Choroid plexus epithelial cell (primary cell): ENCODE measurements at regions not wholly inside any gene's neighbourhood (a gene's known extent, or its start where the extent isn't known, plus 50 kb on each side); places are given as distances from the start of the nearest gene placed in this dataset.

ENCODE experiments used
- DNase-seq: peaks from one replicate; pipeline ENCODE4 v3.0.0-alpha.2; 2010; ENCODE audit warnings: low read depth
- H3K4me3 ChIP-seq: 2 replicates; pipeline ENCODE4 v1.5.1; 2011; ENCODE audit warnings: low read depth, mild to moderate bottlenecking, control low read depth, low read length, moderate library complexity
- TF ChIP-seq, protein P1 (sequence below): conservative IDR thresholded peaks from 2 replicates; pipeline ENCODE4 v1.5.1; 2011; ENCODE audit warnings: low read depth, mild to moderate bottlenecking, control low read depth, inconsistent platforms, low read length, moderate library complexity

DNA sequence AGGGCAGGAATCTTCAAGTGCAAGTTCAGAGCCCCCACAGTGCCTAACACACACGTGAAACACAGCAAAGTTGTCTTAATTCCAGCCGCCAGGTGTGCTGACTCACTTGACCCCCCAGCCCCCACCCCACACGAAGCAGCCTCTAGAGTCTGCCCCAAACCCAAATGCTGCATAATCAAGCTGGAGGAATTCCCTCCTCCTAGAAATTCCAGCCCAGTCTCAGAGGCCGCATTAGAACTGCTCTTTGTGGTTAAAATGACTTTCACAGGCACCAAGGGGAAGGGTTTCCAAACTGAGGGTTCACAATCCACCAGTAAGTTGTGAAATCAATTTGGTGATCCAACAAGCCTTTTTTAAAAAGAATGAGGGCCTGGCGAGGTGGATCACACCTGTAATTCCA, 67.0 kb upstream of the PLXNA4 start:
- no peak for DNase-seq
- no peak overlapping the region for H3K4me3 ChIP-seq
- TF ChIP-seq, protein P1, sequence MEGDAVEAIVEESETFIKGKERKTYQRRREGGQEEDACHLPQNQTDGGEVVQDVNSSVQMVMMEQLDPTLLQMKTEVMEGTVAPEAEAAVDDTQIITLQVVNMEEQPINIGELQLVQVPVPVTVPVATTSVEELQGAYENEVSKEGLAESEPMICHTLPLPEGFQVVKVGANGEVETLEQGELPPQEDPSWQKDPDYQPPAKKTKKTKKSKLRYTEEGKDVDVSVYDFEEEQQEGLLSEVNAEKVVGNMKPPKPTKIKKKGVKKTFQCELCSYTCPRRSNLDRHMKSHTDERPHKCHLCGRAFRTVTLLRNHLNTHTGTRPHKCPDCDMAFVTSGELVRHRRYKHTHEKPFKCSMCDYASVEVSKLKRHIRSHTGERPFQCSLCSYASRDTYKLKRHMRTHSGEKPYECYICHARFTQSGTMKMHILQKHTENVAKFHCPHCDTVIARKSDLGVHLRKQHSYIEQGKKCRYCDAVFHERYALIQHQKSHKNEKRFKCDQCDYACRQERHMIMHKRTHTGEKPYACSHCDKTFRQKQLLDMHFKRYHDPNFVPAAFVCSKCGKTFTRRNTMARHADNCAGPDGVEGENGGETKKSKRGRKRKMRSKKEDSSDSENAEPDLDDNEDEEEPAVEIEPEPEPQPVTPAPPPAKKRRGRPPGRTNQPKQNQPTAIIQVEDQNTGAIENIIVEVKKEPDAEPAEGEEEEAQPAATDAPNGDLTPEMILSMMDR: no peak

DNA sequence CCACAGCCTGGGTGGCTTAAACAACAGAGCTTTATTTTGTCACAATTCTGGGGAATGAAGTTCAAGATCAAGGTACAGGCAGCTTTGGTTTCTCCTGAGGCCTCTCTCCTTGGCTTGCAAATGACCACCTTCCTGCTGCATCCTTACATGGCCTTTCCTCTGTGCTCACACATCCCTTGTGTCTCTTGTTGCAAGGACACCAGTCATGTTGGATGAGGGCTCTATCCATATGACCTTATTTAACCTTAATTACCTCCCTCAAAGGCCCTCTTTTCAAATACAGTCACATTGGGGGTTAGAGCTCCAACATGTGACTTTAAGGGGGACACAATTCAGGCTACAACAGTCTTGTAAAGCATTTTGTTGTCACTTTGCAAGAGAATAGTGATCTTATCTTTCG, 65.0 kb upstream of the PLXNA4 start:
- no peak for DNase-seq
- no peak overlapping the region for H3K4me3 ChIP-seq
- TF ChIP-seq, protein P1: no peak

DNA sequence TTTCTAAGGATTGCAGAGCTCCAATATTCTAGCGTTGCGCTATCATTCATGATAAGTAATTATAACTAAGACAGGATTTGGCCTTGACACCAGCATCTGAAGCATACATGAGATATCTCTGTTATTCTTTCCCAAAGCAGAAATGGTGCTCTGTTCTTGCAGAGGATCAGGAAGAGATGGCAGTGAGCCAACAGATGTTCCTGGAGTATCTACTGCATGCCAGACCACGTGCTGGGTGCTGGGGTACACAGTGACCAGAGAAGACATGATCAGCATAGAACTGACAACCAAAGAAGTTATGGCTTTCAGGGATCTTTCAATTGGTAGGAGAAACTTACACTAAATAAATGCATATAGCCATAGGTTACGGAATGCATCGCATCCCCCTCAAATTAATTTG, 63.7 kb upstream of the PLXNA4 start:
- DNase-seq: no peak
- no peak overlapping the region for H3K4me3 ChIP-seq
- TF ChIP-seq, protein P1: no peak

DNA sequence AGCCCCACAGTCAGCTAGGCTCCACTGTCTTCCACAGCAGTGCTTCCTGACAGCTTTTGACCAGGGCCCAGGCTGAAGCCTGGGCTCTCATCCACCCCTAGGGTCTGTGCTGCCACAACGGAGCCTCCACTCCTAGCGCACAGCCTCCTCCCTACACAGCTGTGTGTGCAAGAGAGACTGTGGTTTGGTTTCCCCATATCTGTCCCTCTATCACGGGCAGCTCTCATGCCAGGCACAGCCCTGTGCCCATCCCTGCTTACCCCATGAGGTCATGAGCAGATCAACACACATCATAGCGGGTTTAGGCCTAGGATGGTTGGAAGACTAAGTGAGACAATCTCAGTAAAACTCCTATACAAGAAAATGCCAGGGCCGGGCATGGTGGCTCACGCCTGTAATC, 61.7 kb upstream of the PLXNA4 start:
- no peak for DNase-seq
- no peak overlapping the region for H3K4me3 ChIP-seq
- TF ChIP-seq, protein P1: no peak

DNA sequence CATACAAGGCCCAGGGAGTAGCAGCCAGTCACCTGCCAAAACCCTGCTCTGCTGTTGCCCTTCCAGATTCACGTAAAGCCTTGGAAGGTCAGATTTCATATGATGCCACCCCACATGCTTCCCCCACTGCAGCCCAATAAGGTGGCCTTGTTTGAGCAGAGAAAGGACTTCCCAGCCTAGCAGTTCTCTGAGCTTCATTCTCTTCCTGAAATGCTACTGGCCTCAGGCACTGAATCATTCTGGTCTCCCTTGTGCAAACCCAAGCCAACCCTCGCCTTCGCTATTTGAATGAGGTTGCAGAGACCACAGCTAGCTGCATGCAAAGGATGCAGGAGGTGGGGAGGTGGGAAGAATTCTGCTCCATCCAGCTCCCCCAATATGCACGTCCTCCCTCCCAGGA, 60.3 kb upstream of the PLXNA4 start:
- TF ChIP-seq, protein P1: no peak
- no peak for DNase-seq
- H3K4me3 ChIP-seq: no peak overlapping the region

DNA sequence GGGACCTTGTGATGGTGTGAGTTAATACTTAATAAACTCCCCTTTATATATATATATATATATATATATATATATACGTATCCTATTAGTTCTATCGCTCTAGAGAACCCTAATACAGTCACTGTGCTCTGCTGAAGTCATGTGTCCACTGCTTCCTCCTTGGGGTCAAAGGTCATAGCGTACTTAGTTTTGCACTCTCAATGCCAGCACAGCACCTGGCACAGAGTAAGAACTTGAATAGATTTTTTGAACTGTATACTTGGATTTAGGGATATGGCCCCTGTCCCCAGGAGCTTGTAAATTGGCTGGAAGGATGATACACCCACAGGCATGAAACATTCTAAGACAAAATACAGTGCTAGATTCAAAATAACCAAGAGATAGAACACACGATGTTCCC, 58.9 kb upstream of the PLXNA4 start:
- TF ChIP-seq, protein P1: no peak
- no peak overlapping the region for H3K4me3 ChIP-seq
- DNase-seq: no peak

DNA sequence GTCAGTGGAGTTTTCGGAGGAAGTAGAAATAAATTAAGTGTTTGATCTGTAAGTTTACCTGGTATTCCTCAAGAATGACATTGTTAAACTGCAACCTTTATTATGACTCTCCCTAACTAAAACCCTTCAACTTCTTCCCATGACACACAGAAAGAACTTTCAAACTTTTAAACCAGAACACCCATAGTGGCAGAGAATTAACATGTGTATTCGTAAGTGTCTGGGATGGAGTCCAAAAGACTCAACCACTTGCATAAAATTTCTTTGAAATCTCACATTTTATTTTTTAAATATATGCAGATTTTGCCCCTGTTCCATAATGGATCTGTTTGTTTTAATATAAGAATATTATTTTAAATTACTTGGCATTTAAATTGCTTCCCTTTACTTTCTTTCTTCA, 54.6 kb upstream of the PLXNA4 start:
- DNase-seq: no peak
- TF ChIP-seq, protein P1: no peak
- no peak overlapping the region for H3K4me3 ChIP-seq
